Endothelial cell of umbilical vein (primary cell): ENCODE measurements at regions not wholly inside any gene's neighbourhood (a gene's known extent, or its start where the extent isn't known, plus 50 kb on each side); places are given as distances from the start of the nearest gene placed in this dataset.

Source experiments
- BruUV-seq: library from RNA; stranded (reverse); fragments of 400-500 nt; replicated peaks from 2 replicates; lab custom pipeline; 2021; lab: Mats Ljungman, UMichigan
- CTCF ChIA-PET: fragments of 300-600, 350-600 bp; sonication (Branson Sonifier 250); formaldehyde crosslinking; loops from one replicate; lab custom pipeline; 2021; ENCODE audit warnings: antibody characterized with exemption, inconsistent platforms; lab: Charles Lee
- POLR2A ChIA-PET: fragments of 300-600, 350-600 bp; sonication (Branson Sonifier 250); formaldehyde crosslinking; loops from one replicate; lab custom pipeline; 2021; ENCODE audit warnings: antibody characterized with exemption, inconsistent platforms; lab: Charles Lee
- DNase-seq: peaks from one replicate; pipeline ENCODE4 v3.0.0-alpha.2; 2011; ENCODE audit warnings: low read depth, low spot score
- FAIRE-seq: peaks from 2 replicates; lab custom pipeline; 2011; peaks lifted over from hg19 to GRCh38; lab: Jason Lieb, UNC
- H2AFZ ChIP-seq: 2 replicates; pipeline ENCODE4 v1.6.0; 2012; ENCODE audit warnings: low read depth, low read length, control low read depth, inconsistent platforms
- H3K27ac ChIP-seq: 2 replicates; pipeline ENCODE4 v1.5.1; 2011; ENCODE audit warnings: low read depth, mild to moderate bottlenecking, control low read depth, low read length, moderate library complexity; ENCODE audit not compliant: insufficient read depth
- H3K27me3 ChIP-seq, 2 experiments: 2 replicates each; pipeline versions ENCODE4 v1.6.0 to v1.6.1; 2011; ENCODE audit warnings: low read length in 2 of 2, mixed read lengths in 1 of 2; ENCODE audit not compliant: control insufficient read depth in 2 of 2, insufficient read depth in 2 of 2
- H3K36me3 ChIP-seq, 2 experiments: 2 replicates in 1 of 2; 3 replicates in 1 of 2; pipeline ENCODE4 v1.5.1; 2011; ENCODE audit warnings: low read length in 2 of 2, mild to moderate bottlenecking in 1 of 2, moderate library complexity in 1 of 2; ENCODE audit not compliant: control insufficient read depth in 2 of 2, insufficient read depth in 2 of 2; ENCODE audit errors: extremely low read depth in 1 of 2
- H3K4me1 ChIP-seq: 3 replicates; pipeline ENCODE4 v1.5.1; 2011; ENCODE audit warnings: mild to moderate bottlenecking, low read length; ENCODE audit not compliant: control insufficient read depth, insufficient read depth; ENCODE audit errors: extremely low read depth
- H3K4me2 ChIP-seq: 2 replicates; pipeline ENCODE4 v1.6.1; 2011; ENCODE audit warnings: low read length, control low read depth, mixed read lengths; ENCODE audit not compliant: insufficient read depth
- H3K4me3 ChIP-seq, 3 experiments: fragments of 200-600 bp in 1 of 3; sonication (generic), shearing (Covaris generic) in 1 of 3; replicated peaks in 1 of 3; 2 replicates each; pipeline ENCODE4 v1.5.1; 2011 to 2016; ENCODE audit warnings: control low read depth in 3 of 3, low read length in 3 of 3, mild to moderate bottlenecking in 2 of 3, inconsistent platforms in 1 of 3, low read depth in 1 of 3, moderate library complexity in 1 of 3; ENCODE audit not compliant: insufficient read depth in 1 of 3
- H3K79me2 ChIP-seq: 2 replicates; pipeline ENCODE4 v1.6.0; 2012; ENCODE audit warnings: low read length, inconsistent platforms; ENCODE audit not compliant: control insufficient read depth, insufficient read depth
- H3K9ac ChIP-seq: replicated peaks from 2 replicates; pipeline ENCODE3; 2011; ENCODE audit warnings: low read length, control low read depth; ENCODE audit not compliant: insufficient read depth; ENCODE audit errors: extremely low read depth
- H3K9me1 ChIP-seq: replicated peaks from 3 replicates; pipeline ENCODE4 v1.6.0; 2011; ENCODE audit warnings: mild to moderate bottlenecking, low read length; ENCODE audit not compliant: control insufficient read depth, insufficient read depth; ENCODE audit errors: extremely low read depth
- H3K9me3 ChIP-seq: replicated peaks from 2 replicates; pipeline ENCODE4 v1.5.1; 2012; ENCODE audit warnings: low read length, inconsistent platforms; ENCODE audit not compliant: control insufficient read depth, insufficient read depth
- H4K20me1 ChIP-seq: replicated peaks from 2 replicates; pipeline ENCODE3; 2011; ENCODE audit warnings: mild to moderate bottlenecking, low read length; ENCODE audit not compliant: control insufficient read depth, insufficient read depth; ENCODE audit errors: extremely low read depth
- EZH2 ChIP-seq: IDR thresholded peaks from 2 replicates; pipeline ENCODE4 v1.6.1; 2012; ENCODE audit warnings: borderline replicate concordance, low read depth, mild to moderate bottlenecking, moderate library complexity, low read length, inconsistent platforms; ENCODE audit not compliant: severe bottlenecking
- FOS ChIP-seq: IDR thresholded peaks from 2 replicates; pipeline ENCODE4 v1.6.1; 2011; ENCODE audit warnings: mild to moderate bottlenecking, low read length, moderate library complexity, borderline replicate concordance; ENCODE audit not compliant: insufficient read depth
- GATA2 ChIP-seq: IDR thresholded peaks from 2 replicates; pipeline ENCODE4 v1.7.0; 2011; ENCODE audit warnings: low read depth, mild to moderate bottlenecking, moderate library complexity, mixed read lengths, low read length; ENCODE audit not compliant: insufficient read length, insufficient read depth
- JUN ChIP-seq: IDR thresholded peaks from 2 replicates; pipeline ENCODE4 v1.6.1; 2011; ENCODE audit warnings: borderline replicate concordance, low read depth; ENCODE audit not compliant: insufficient read length, insufficient read depth
- MYC ChIP-seq: IDR thresholded peaks from one replicate; pipeline ENCODE4 v1.6.1; 2011; ENCODE audit warnings: mild to moderate bottlenecking, low read depth, low read length
- POLR2A ChIP-seq: IDR thresholded peaks from 2 replicates; pipeline ENCODE4 v1.6.1; 2012; ENCODE audit warnings: low read depth, mild to moderate bottlenecking, control low read depth, low read length
- POLR2AphosphoS5 ChIP-seq: IDR thresholded peaks from 2 replicates; pipeline ENCODE4 v1.6.1; 2012; ENCODE audit warnings: low read depth, mild to moderate bottlenecking, control low read depth, low read length, moderate library complexity; ENCODE audit not compliant: insufficient read depth
- dilution Hi-C: fragments of 300-500 bp; cut with MboI; formaldehyde crosslinking; loops from one replicate; pipeline ENCODE4 v1.15.0; 2019; ENCODE audit warnings: low sequenced_read_pairs; ENCODE audit not compliant: extremely low pct_ligation_motif_present
- intact Hi-C: fragments of 100-400 bp; cut with micrococcal nuclease; formaldehyde crosslinking; loops from one replicate; pipeline ENCODE4 v1.10.0; 2022
- TF ChIP-seq, protein P1 (sequence below), 2 donors: IDR thresholded peaks; 1 replicate in 1 of 2; 2 replicates in 1 of 2; pipeline ENCODE4 v1.5.1; 2011; ENCODE audit warnings: low read length in 2 of 2, mild to moderate bottlenecking in 2 of 2, moderate library complexity in 2 of 2, control low read depth in 1 of 2, inconsistent platforms in 1 of 2, low read depth in 1 of 2; ENCODE audit not compliant: insufficient read depth in 1 of 2; ENCODE audit errors: extremely low read depth in 1 of 2
- TF ChIP-seq, protein P2 (sequence below): IDR thresholded peaks from 2 replicates; pipeline ENCODE4 v1.6.1; 2011; ENCODE audit not compliant: insufficient read depth, insufficient read length

DNA sequence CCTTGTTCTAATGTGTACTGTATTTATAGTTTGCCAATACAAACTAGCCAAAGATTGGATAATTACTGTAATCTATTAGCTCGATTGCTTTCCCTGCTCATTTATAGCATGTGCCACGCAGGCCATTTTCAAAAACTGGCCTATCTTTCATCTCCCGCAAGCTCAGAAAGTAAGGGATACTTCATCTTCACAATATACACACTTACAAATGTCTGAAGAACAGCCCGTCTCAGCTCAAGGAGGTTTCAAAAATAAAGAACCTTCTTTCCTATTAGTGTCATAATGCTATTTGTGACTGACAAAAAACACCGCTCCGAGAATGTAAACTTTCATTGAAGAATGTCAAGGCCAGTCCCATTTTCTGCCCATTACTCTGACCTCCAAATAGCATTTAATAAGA, 306.4 kb upstream of the ZNF507 start:
- dilution Hi-C loops = no loop called here
- H3K4me2 ChIP-seq = no peak overlapping the region
- no peaks in the 10 kb centered on the region for H3K9me3 ChIP-seq
- no peak overlapping the region for H3K27ac ChIP-seq
- intact Hi-C loops = no loop called here
- H3K4me3 ChIP-seq = no peak overlapping the region
- no peaks in the 10 kb centered on the region for H3K9me1 ChIP-seq
- H4K20me1 ChIP-seq = no peaks in the 10 kb centered on the region
- DNase-seq (no peak), FAIRE-seq (no peak)
- H3K9ac ChIP-seq = no peak overlapping the region
- no TSS peak for BruUV-seq
- no peak overlapping the region for H2AFZ ChIP-seq
- no peaks in the 10 kb centered on the region for H3K79me2 ChIP-seq
- POLR2A ChIA-PET = no interaction called here
- CTCF ChIA-PET = no interaction called here
- TF ChIP-seq GATA2 (no peak), MYC (no peak), EZH2 (no peak), FOS (no peak), POLR2A (no peak), POLR2AphosphoS5 (no peak), JUN (no peak)
- TF ChIP-seq, protein P1, sequence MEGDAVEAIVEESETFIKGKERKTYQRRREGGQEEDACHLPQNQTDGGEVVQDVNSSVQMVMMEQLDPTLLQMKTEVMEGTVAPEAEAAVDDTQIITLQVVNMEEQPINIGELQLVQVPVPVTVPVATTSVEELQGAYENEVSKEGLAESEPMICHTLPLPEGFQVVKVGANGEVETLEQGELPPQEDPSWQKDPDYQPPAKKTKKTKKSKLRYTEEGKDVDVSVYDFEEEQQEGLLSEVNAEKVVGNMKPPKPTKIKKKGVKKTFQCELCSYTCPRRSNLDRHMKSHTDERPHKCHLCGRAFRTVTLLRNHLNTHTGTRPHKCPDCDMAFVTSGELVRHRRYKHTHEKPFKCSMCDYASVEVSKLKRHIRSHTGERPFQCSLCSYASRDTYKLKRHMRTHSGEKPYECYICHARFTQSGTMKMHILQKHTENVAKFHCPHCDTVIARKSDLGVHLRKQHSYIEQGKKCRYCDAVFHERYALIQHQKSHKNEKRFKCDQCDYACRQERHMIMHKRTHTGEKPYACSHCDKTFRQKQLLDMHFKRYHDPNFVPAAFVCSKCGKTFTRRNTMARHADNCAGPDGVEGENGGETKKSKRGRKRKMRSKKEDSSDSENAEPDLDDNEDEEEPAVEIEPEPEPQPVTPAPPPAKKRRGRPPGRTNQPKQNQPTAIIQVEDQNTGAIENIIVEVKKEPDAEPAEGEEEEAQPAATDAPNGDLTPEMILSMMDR (IDR thresholded peaks at IDR 0.05; ENCODE audit: extremely low read depth in 1 of 2, insufficient read depth in 1 of 2, low read depth in 1 of 2, low read length in 2 of 2) = no peak
- TF ChIP-seq, protein P2, sequence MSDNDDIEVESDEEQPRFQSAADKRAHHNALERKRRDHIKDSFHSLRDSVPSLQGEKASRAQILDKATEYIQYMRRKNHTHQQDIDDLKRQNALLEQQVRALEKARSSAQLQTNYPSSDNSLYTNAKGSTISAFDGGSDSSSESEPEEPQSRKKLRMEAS = no peak
- H3K27me3 ChIP-seq = no peaks in the 10 kb centered on the region
- no peaks in the 10 kb centered on the region for H3K4me1 ChIP-seq
- no peaks in the 10 kb centered on the region for H3K36me3 ChIP-seq
